ENCODE measurements at regions not wholly inside any gene's neighbourhood (a gene's known extent, or its start where the extent isn't known, plus 50 kb on each side); places are given as distances from the start of the nearest gene placed in this dataset.

DNA sequence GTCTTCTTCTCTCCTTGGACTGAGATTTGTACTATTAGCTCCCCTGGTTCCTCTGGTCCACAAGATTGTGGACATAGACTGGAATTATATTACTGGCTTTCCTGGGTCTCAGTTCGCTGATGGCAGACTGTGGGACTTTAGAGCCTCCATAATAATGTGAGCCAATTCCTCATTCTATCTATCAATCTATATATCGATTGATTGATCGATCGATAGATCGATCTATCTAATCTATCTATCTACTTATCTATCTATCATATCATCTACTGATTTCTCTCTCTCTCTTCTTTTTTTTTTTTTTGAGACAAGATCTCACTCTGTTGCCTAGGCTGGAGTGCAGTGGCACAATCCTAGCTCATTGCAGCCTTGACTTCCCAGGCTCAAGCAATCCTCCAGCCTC, 51.5 kb upstream of the DDR1 start:
- TF ChIP-seq, protein P1, sequence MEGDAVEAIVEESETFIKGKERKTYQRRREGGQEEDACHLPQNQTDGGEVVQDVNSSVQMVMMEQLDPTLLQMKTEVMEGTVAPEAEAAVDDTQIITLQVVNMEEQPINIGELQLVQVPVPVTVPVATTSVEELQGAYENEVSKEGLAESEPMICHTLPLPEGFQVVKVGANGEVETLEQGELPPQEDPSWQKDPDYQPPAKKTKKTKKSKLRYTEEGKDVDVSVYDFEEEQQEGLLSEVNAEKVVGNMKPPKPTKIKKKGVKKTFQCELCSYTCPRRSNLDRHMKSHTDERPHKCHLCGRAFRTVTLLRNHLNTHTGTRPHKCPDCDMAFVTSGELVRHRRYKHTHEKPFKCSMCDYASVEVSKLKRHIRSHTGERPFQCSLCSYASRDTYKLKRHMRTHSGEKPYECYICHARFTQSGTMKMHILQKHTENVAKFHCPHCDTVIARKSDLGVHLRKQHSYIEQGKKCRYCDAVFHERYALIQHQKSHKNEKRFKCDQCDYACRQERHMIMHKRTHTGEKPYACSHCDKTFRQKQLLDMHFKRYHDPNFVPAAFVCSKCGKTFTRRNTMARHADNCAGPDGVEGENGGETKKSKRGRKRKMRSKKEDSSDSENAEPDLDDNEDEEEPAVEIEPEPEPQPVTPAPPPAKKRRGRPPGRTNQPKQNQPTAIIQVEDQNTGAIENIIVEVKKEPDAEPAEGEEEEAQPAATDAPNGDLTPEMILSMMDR (IDR thresholded peaks at IDR 0.05) = no peak
- no peak for TF ChIP-seq ZFX (IDR thresholded peaks at IDR 0.05; ENCODE audit: borderline replicate concordance)

Data from 22Rv1 (cell line).